Breast epithelium (tissue), 3 donors: ENCODE measurements at regions not wholly inside any gene's neighbourhood (a gene's known extent, or its start where the extent isn't known, plus 50 kb on each side); places are given as distances from the start of the nearest gene placed in this dataset.

Experiments used
- POLR2AphosphoS5 ChIP-seq, 3 donors: sonication (generic); formaldehyde crosslinking; IDR thresholded peaks; one replicate each; pipeline ENCODE4 v1.6.1; 2017; ENCODE audit warnings: antibody characterized with exemption in 3 of 3
- TF ChIP-seq, protein P1 (sequence below), 3 donors: fragments of 450-650 bp; IDR thresholded peaks; one replicate each; pipeline ENCODE4 v1.5.1; 2016 to 2017; ENCODE audit warnings: antibody characterized with exemption in 3 of 3, mild to moderate bottlenecking in 3 of 3, moderate library complexity in 3 of 3

DNA sequence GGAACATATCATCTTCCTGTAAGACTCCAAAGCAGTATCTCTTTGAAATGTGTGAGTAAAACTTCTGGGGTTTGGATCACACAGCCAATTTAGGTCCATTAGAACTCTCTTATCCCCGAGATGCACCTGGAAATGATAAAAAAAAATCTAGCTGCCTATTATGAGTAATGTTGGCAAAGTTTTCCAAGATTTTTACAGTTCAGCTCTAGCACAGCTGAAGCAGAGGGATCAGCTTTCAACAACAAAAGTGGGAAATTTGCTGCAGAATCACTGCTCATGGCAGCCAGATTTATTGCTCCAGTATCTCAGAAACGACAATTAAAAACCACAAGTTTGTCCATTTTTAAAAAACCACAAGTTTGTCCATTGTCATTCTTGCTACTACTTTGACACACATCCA, 292.2 kb downstream of the IRX2 start:
- TF ChIP-seq, protein P1, sequence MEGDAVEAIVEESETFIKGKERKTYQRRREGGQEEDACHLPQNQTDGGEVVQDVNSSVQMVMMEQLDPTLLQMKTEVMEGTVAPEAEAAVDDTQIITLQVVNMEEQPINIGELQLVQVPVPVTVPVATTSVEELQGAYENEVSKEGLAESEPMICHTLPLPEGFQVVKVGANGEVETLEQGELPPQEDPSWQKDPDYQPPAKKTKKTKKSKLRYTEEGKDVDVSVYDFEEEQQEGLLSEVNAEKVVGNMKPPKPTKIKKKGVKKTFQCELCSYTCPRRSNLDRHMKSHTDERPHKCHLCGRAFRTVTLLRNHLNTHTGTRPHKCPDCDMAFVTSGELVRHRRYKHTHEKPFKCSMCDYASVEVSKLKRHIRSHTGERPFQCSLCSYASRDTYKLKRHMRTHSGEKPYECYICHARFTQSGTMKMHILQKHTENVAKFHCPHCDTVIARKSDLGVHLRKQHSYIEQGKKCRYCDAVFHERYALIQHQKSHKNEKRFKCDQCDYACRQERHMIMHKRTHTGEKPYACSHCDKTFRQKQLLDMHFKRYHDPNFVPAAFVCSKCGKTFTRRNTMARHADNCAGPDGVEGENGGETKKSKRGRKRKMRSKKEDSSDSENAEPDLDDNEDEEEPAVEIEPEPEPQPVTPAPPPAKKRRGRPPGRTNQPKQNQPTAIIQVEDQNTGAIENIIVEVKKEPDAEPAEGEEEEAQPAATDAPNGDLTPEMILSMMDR (IDR thresholded peaks at IDR 0.05) = no peak
- no peak for TF ChIP-seq POLR2AphosphoS5 (IDR thresholded peaks at IDR 0.05)
